Stimulated activated CD8-positive, alpha-beta memory T cell treated with anti-CD3 and anti-CD28 coated beads, Interleukin-12 subunit alpha, Interleukin-12 subunit beta, amount 100 ng/mL, for 4 hours (primary cell): ENCODE measurements at regions not wholly inside any gene's neighbourhood (a gene's known extent, or its start where the extent isn't known, plus 50 kb on each side); places are given as distances from the start of the nearest gene placed in this dataset.

Source experiments
- DNase-seq: peaks from one replicate; pipeline ENCODE4 v3.0.0-alpha.2; 2020; ENCODE audit warnings: low read depth

DNA sequence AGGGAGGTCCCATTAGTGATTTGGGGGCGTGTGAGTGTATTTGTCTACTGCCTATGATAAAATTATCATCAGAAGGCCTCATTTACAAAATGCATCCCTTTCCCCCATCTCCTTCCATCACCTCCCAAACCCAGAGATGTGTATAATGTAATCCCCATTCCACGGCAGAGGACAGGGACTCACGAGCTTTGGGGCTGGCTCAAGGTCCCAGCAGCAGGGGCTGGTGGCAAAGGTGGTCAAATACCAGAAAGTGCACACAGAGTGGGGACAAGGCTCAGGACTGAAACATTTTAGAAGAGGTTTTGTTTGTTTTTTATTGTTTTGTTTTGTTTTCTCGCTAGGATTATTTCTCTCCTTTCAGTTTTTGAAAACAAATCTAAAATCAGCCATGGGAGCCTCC lies 68.5 kb upstream of the TOP1 start:
- DNase-seq: no peak

GRCh38 chr20:40960521-40960956 lies 68.1 kb upstream of the TOP1 start:
- DNase-seq: no peak

DNA sequence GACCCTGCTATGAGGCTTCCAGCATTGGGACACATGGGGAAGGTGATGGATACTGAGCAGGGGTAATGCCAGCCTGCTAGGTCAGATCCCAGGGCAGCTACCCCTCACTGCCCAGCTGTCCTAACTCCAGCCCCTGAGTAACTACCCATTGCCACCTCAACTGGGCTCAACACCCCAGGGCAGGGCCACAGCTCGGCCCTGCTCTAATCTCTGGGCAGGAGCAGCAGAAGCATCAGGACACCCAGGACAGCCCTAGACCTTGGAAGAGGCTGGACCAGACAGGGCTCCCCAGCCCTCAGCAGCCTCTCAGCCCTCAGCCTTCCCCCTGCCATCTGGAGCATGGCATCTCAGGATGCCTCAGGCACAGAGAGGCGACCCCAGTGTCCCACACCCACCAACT lies 67.4 kb upstream of the TOP1 start:
- DNase-seq: no peak

DNA sequence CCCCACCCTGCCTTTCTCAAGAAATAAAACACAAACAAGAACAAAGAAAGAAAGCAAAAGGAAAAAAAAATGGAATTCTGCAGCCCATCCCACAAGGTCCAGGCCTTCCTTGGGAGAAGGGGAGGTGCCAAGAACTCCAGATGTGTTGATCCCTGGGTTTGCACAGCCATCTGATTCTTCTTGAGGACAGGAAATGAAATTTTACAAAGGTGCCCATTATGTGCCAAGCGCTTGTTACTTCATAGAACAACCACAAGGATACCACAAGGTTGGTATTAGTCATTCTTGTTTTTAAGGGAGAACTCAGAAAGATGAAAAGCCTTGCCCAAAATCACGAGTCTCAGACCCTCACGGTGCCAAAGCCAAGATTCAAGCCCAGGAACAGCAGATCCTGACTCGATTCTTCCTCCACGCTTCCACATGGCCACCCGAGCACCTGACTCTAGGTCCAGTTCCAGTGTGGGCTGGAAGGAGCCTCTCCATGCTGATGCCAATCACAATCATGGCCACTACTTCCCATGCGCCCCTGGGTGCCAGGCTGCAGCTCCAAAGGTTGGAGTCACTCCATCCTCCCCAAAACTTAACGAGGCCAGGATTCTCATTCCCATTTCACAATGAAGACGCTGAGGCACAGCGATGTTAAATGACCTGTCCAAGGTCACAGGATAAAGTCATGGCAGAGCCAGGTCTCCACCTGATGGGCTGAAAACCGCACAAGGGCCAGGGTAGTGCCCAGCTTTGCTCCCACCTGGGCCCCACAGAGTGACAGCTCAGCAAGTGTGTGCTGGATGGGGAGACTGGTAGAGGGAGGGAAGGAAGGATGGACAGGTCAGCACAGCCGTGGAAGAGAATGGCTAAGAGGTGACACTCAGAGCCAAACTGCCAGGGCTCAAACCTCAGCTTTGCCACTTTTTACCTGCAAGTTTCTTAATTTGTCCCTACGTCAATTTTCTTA lies 66.7 kb upstream of the TOP1 start:
- DNase-seq: no peak

DNA sequence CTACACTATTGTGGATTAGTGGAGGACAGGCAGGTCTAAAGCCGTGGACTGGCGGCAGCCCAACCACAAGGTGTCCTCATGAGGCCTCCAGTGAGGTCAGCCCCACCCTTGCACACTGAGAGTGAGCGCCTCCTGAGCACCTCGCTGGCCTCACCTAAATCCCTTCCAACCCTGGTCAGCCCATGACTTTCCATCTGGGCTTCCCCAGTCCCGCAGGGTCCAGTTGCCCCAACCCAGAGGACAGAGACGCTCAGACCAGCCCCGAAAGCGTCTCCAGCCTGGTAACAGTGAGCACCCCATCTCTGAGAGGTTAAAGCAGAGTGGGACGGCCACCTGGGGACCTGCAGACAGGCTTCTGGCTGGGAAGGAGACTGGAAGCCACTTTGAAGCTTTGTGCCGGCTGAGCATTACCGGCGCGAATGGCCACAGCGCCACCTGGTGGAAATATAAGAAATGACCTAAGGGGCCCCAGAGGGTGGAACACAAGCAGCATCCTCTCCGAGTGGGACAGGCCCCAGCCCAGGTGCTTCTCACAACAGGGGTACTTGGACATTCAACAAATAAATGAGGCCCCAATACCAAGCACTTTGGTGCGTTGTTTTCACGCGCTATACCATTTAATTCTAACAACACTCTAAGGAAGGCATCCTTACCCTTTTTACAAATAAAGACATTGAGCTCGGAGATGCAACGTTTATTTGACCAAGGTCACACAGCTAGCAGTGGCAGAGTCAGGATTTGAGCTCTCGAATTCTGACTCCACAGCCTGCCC lies 65.7 kb upstream of the TOP1 start:
- peak; percentile 57 for DNase-seq

DNA sequence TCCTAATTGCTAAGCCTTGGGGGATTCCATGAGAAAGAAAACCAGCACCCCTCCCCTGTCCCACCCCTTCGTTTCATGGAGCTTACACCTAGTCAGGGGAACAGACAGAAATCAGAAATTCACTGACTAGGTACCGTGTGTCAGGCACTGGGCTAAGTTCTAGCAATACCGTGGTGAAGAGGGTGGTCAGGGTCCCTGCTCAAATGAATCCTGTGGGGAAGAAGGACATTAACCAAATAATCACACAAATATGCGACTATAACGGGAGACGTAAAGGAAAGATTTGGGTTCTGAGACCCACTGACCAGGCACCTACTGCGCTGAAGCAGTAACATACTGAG lies 65.1 kb upstream of the TOP1 start:
- DNase-seq: no peak

GRCh38 chr20:40965671-40966070 lies 63.0 kb upstream of the TOP1 start:
- DNase-seq: no peak

DNA sequence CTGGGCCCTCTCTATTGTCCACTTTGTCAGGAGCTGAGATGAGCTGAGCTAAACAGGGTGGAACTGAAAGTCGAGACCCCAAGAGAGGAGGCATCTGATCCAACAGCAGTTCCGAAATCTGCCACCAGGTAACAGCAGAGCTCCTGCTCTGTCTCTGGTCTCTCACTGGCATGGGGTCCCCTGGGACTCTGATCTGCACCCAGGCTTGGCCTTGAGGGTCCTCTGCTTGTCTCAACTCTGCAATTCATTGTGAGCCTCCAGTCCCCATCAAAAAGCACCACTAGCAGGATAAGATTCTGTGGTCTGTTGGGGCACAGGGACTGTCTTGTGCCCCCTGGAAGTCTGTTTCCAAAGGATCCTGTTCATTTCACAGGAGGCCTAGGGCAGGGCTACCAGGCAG lies 62.5 kb upstream of the TOP1 start:
- no peak for DNase-seq

DNA sequence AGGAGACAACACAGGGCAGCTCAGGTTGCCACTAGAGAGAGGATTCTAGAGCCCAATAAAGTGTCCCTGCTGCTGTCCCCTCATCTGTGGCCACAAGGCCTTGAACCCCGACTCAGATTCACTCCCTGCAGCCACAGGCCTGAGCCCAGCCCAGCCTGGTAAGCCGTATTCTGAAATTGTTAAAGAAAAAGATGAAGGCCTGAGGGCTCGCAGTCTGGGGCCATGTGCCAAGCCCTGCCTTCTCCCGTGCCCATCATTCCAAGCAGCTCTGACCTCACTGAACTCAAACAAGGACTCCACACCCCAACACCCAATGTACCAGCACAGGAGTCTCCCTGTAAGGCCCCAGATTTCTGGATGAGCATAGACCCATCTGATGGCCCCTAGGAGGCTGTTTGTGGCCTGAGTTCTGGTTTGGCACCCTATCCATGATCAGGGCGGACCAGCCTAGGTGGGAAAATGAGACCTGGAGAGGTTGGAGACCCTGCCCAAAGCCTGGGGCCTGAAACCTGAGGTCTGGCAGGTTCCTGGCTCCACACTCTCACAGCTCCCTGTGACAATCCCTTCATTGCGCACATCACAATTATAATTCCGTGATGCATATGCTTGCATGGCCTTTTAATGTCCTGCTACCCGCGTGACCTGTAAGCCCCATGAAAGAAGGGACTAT lies 62.0 kb upstream of the TOP1 start:
- DNase-seq: no peak

- no peak for DNase-seq
Measured at GRCh38 chr20:40967700-40968099, 60.9 kb upstream of the TOP1 start.

- DNase-seq: peak; percentile 69
Measured at GRCh38 chr20:40968816-40969562, 59.6 kb upstream of the TOP1 start.

DNA sequence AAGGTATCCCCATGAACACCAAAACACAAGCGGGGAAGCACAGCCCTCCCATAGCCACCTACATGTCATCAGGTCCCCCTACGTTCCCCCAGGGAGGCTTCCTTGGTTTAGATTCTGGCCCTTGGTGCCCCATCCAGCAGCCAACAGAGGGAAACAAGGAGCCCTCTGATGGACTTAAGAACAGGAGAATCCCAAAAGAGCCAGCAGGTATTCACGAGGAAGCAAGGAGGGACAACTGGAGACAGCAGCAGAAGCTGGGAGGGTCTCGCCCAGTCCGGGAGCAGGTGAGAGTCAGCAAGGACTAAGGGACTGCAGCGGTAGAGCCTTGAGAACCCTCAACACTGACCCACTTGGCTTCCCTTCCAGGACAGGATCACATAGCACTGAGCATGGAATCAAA lies 58.4 kb upstream of the TOP1 start:
- no peak for DNase-seq

GRCh38 chr20:40977218-40977617 lies 51.4 kb upstream of the TOP1 start:
- no peak for DNase-seq

- no peak for DNase-seq
Measured at GRCh38 chr20:40978761-40979160, 49.9 kb upstream of the TOP1 start.
